LNCAP (cell line): ENCODE measurements at regions not wholly inside any gene's neighbourhood (a gene's known extent, or its start where the extent isn't known, plus 50 kb on each side); places are given as distances from the start of the nearest gene placed in this dataset.

ENCODE experiments used
- CTCF ChIP-seq: fragments of 450-650 bp; IDR thresholded peaks from 2 replicates; pipeline ENCODE4 v1.5.1; 2017; ENCODE audit warnings: mild to moderate bottlenecking

- no peak for TF ChIP-seq CTCF
These were observed 72.0 kb downstream of the RPUSD4 start for GRCh38 chr11:126139111-126140091.

- no peak for TF ChIP-seq CTCF
These were observed 72.8 kb downstream of the RPUSD4 start for GRCh38 chr11:126138636-126139035.

DNA sequence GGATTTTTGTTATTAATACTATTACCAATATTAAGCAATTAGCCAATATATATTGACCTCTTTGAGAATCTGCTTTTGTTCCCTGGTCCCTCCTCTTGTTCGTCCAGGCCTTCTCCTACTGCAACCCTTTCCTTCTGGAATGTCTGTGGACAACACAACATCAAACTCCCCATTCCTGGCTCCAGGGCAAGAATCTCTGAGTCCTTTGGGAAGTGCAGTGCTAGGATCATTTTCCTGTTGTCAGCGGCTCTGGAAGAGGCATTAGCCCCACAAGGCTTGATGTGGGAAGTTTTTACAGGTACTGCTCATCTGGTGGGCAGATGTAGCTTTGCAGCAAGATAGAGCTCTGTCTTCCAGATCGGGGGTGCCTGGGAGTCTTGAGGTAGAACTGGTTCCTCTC lies 74.3 kb downstream of the RPUSD4 start:
- TF ChIP-seq CTCF = no peak

DNA sequence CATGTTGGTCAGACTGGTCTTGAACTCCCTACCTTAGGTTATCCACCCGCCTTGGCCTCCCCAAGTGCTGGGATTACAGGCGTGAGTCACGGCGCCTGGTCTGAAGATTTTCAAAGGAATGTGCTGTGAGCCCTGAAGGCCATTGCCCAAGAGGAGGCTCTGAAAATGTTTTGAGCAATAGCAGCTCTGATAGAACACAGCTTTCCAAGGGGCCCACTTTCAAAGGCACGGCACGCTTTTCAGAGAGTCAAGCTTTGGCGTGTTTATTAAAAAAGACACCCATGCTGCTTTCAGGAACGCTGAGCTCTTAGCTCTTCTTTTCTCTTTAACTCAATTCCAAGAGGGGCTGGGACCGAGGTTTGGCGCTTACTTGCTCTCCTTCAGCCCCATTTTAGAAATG lies 73.8 kb upstream of the CDON start:
- TF ChIP-seq CTCF = no peak

DNA sequence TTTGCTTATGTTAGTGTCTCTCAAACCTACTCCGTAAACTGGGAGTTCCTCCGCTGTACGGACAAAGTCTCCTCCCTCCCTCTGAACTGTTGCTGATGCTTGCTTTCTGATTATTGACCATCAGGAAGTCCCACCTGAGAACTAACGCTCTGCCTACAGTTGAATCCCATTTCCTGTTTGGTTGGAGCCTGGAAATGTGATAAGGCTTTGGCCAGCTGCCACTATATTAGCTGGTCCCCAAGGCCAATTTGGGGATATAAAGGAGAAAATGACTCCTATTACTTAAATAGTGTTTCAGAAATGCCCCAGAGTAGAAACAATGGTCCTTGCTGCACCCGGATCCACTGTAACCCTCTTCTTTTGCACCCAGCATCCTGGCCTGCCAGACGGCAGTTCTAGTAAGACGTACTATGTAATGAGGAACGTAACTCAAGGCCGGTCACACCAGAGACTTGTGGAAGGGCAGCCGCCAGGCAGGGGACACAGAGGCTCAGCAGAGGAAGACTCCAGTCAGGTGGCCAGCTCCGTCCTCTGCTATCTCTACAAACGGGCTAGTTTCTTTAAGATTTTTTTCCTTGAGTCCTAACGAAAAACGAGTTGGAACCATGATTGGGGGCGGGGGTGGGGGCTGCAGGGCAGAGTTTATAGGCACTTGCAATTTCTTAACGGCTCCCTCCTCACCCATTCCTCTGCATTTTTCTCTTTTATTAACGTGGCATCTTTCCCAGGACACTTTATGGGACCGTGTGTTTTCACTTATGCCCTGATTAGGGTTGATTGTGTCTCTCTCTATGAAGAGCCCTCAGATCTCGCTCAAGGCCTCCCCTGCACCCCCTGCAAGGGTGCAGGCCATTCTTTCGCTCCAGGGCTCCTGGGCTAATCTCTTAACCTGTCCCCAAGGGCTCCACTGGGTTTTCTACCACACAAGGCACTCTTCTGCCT lies 72.8 kb upstream of the CDON start:
- TF ChIP-seq CTCF = no peak

DNA sequence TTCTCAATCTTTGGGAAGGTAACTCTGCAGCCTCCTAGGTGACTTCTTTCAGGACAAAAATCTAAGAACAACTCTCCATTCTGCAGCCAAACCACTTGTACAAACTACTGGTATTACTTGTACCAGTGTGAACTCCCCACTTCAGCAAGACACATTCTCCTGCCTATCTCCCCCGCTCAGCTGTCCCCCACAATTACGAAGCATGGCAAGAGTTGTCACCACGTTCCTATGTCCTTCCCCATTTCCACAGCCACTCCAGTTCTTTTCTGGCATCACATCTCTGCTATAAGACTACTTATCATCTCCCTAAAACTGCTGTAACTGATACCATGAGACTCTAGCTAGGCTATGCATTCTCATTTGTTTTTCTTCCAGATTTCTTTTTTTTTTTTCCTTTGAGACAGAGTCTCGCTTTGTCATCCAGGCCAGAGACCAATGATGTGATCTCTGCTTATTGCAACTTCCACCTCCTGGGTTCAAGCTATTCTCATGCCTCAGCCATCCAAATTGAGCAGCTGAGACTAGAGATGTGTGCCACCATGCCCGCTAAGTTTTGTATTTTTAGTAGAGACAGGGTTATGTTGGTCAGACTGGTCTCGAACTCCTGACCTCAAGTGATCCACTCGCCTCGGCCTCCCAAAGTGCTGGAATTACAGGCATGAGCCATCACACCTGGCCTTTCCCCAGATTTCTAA lies 71.9 kb upstream of the CDON start:
- no peak for TF ChIP-seq CTCF

- TF ChIP-seq CTCF = no peak
These were observed 71.2 kb upstream of the CDON start for GRCh38 chr11:126133901-126134300.
